ENCODE measurements at regions not wholly inside any gene's neighbourhood (a gene's known extent, or its start where the extent isn't known, plus 50 kb on each side); places are given as distances from the start of the nearest gene placed in this dataset.

DNA sequence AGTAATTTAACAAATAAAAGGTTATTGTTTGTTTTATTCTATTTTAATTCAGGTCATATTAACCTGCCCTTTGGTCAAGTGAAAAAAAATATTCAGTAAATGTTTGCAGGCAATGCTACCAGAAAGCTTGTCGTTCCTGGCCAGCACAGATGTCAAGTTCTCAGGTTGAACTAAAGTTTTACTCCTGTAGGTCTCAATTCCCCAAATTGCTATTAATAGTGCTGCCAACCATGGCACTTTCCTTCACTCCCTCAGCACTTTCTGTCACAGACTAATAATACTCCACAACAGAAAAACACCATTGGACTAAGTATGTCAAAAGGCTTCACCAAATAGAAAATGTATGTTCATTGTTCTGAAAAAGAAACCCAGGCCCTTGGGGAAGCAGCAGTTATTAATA, 79.2 kb upstream of the C4orf54 start:
- Histone ChIP-seq H3K4me1 (ENCODE audit: control insufficient read depth, insufficient read depth, low read length) (no peaks in the 10 kb centered on the region), H4K91ac (ENCODE audit: insufficient read depth, low read depth, low read length) (no peak overlapping the region), H2AFZ (replicated peaks; ENCODE audit: low read length, poor library complexity) (no peak overlapping the region), H3K36me3 (ENCODE audit: control insufficient read depth, insufficient read depth, low read length) (no peaks in the 10 kb centered on the region), H2BK120ac (ENCODE audit: low read depth, low read length) (no peak overlapping the region), H4K8ac (ENCODE audit: low read depth in 2 of 2, low read length in 2 of 2) (no peak overlapping the region), H3K79me1 (ENCODE audit: low read depth in 1 of 2, low read length in 2 of 2) (no peaks in the 10 kb centered on the region), H3K27ac (ENCODE audit: insufficient read depth, low read length) (no peak overlapping the region), H4K20me1 (ENCODE audit: insufficient read depth, low read length) (no peaks in the 10 kb centered on the region), H3K9me1 (ENCODE audit: insufficient read depth, low read length) (no peaks in the 10 kb centered on the region), H3K27me3 (ENCODE audit: control insufficient read depth, insufficient read depth, low read length) (no peaks in the 10 kb centered on the region), H3K4ac (ENCODE audit: low read depth, low read length) (no peak overlapping the region), H2BK20ac (ENCODE audit: low read depth, low read length) (no peak overlapping the region), H3K9ac (ENCODE audit: low read depth, low read length) (no peak overlapping the region), H3K9me3 (ENCODE audit: control insufficient read depth, insufficient read depth, low read length) (peaks cover 3% of the 10 kb centered on the region; the same call in 1 of the 2 replicates), H2AK9ac (replicated peaks; ENCODE audit: low read depth, low read length, poor library complexity) (no peak overlapping the region), H4K5ac (ENCODE audit: low read depth, low read length) (no peak overlapping the region), H2BK15ac (ENCODE audit: low read depth, low read length) (no peak overlapping the region), H3K14ac (replicated peaks; ENCODE audit: low read depth, low read length) (no peak overlapping the region), H2BK5ac (ENCODE audit: low read depth, low read length, poor library complexity, severe bottlenecking) (no peak overlapping the region), H2AK5ac (ENCODE audit: low read depth, low read length) (no peak overlapping the region), H3K23ac (ENCODE audit: low read depth, low read length) (no peak overlapping the region), H3K18ac (ENCODE audit: low read depth, low read length) (no peak overlapping the region), H3K56ac (ENCODE audit: extremely low read depth, insufficient read depth, low read length) (no peak overlapping the region), H3K4me2 (ENCODE audit: low read depth, low read length) (no peak overlapping the region), H3K4me3 (ENCODE audit: insufficient read depth, low read depth, low read length) (no peak overlapping the region)
- dilution Hi-C loops (cut with HindIII; ENCODE audit: low sequenced_read_pairs, unreplicated experiment) (no loop called here), in situ Hi-C loops (cut with MboI; ENCODE audit: low sequenced_read_pairs) (no loop called here), intact Hi-C loops (cut with micrococcal nuclease) (no loop called here)
- WGBS, 2 experiments (ENCODE audit: extremely low coverage in 2 of 2, insufficient read length in 1 of 2), result 0% methylated on average over 1 of the region's 1 CpG; no CpG with 5 or more reads in 1 of the 2 experiments
- no TSS peak for BruUV-seq (replicated peaks)
- CTCF ChIA-PET, result no interaction called here
- DNase-seq (no peak), ATAC-seq (ENCODE audit: low read depth) (no peak)
- POLR2A ChIA-PET (ENCODE audit: unreplicated experiment), result no interaction called here
- TF ChIP-seq BHLHE40 (IDR thresholded peaks at IDR 0.05; ENCODE audit: low read depth, low read length), result no peak
- no peak for TF ChIP-seq MAZ (IDR thresholded peaks at IDR 0.05; ENCODE audit: borderline replicate concordance, low read depth, low read length)
- no peak for TF ChIP-seq RAD21 (IDR thresholded peaks at IDR 0.05; ENCODE audit: low read length)
- no peak for TF ChIP-seq FOS (IDR thresholded peaks at IDR 0.05; ENCODE audit: low read depth, low read length)
- TF ChIP-seq RCOR1 (IDR thresholded peaks at IDR 0.05; ENCODE audit: insufficient replicate concordance, low read length), result no peak
- TF ChIP-seq, protein P1, sequence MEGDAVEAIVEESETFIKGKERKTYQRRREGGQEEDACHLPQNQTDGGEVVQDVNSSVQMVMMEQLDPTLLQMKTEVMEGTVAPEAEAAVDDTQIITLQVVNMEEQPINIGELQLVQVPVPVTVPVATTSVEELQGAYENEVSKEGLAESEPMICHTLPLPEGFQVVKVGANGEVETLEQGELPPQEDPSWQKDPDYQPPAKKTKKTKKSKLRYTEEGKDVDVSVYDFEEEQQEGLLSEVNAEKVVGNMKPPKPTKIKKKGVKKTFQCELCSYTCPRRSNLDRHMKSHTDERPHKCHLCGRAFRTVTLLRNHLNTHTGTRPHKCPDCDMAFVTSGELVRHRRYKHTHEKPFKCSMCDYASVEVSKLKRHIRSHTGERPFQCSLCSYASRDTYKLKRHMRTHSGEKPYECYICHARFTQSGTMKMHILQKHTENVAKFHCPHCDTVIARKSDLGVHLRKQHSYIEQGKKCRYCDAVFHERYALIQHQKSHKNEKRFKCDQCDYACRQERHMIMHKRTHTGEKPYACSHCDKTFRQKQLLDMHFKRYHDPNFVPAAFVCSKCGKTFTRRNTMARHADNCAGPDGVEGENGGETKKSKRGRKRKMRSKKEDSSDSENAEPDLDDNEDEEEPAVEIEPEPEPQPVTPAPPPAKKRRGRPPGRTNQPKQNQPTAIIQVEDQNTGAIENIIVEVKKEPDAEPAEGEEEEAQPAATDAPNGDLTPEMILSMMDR (conservative IDR thresholded peaks at IDR 0.05; ENCODE audit: low read depth, low read length), result no peak
- no peak for TF ChIP-seq MAFK (IDR thresholded peaks at IDR 0.05; ENCODE audit: low read depth, low read length)
- no peak for TF ChIP-seq MXI1 (IDR thresholded peaks at IDR 0.05; ENCODE audit: borderline replicate concordance, low read depth, low read length)
- TF ChIP-seq, protein P2, sequence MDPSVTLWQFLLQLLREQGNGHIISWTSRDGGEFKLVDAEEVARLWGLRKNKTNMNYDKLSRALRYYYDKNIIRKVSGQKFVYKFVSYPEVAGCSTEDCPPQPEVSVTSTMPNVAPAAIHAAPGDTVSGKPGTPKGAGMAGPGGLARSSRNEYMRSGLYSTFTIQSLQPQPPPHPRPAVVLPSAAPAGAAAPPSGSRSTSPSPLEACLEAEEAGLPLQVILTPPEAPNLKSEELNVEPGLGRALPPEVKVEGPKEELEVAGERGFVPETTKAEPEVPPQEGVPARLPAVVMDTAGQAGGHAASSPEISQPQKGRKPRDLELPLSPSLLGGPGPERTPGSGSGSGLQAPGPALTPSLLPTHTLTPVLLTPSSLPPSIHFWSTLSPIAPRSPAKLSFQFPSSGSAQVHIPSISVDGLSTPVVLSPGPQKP (IDR thresholded peaks at IDR 0.05; ENCODE audit: borderline replicate concordance, low read depth, low read length), result no peak
- TF ChIP-seq NFE2L2 (IDR thresholded peaks at IDR 0.05; ENCODE audit: low read depth, low read length), result no peak
- TF ChIP-seq CHD1 (IDR thresholded peaks at IDR 0.05; ENCODE audit: low read depth, low read length), result no peak
- TF ChIP-seq USF2 (IDR thresholded peaks at IDR 0.05; ENCODE audit: low read depth, low read length), result no peak
- TF ChIP-seq RFX5 (IDR thresholded peaks at IDR 0.05; ENCODE audit: low read depth, low read length), result no peak
- TF ChIP-seq CEBPB (IDR thresholded peaks at IDR 0.05; ENCODE audit: low read depth, low read length), result no peak
- TF ChIP-seq SMC3 (IDR thresholded peaks at IDR 0.05; ENCODE audit: low read depth, low read length), result no peak
- TF ChIP-seq POLR2A (IDR thresholded peaks at IDR 0.05; ENCODE audit: low read depth, low read length), result no peak

Data from IMR-90 (cell line).